ENCODE measurements at regions not wholly inside any gene's neighbourhood (a gene's known extent, or its start where the extent isn't known, plus 50 kb on each side); places are given as distances from the start of the nearest gene placed in this dataset.
"Not testable (repeated sequence)": the region's sequence is repeated elsewhere in the genome, so short reads cannot be mapped to it uniquely, and the experiment has no call there.

DNA sequence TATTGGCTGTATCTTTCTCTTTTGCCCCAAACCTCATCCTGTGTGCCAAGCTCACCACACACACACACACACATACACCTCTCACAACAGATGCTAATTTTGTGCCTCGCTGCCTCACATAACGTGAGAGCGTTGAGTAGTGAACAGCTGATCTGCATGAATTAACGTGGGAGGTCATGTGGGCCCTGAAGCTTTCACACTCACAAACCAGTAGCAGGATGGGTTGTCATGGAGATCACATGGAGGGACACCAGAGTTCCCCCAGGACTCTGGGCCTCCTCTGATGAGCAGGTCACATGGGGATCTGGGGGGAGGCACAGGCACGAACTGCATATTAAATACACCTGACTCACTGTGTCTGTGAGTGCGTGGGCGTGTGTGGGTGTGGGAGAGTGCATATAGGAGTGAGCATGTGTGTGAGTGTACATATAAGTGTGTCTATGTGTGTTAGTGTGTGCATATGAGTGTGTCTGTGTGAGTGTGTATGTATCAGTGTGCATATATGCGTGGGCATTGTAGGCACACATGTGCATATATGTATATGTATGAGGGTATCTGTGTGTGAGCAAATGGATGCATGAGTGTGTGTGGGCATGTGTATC, 62.7 kb upstream of the SULF2 start:
- peak; percentile 89 for DNase-seq (ENCODE audit: low read depth)

GRCh38 chr20:47847220-47847619, 61.9 kb upstream of the SULF2 start:
- not testable (repeated sequence) for DNase-seq (ENCODE audit: low read depth)

DNA sequence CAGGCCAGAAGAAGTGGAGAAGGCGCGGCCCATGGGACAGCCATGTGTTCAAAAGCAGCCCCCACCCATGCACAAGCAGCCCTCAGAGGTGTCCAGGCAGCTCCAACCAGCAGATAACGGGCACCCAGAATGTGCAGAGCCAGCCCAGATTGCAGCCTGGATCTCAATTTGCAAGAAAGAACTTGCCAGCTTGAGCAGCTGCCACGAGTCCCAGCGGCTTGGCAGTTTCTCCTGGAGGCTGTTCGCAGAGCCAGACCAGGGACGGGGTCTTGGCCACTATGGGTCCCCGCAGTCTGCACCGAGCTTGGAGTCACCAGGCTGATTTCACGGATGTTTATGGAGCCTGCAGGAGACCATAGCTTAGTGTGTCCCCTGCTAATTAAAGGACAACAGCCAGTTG, 61.4 kb upstream of the SULF2 start:
- not testable (repeated sequence) for DNase-seq (ENCODE audit: low read depth)

GRCh38 chr20:47845382-47845977, 60.2 kb upstream of the SULF2 start:
- DNase-seq (ENCODE audit: low read depth): not testable (repeated sequence)

DNA sequence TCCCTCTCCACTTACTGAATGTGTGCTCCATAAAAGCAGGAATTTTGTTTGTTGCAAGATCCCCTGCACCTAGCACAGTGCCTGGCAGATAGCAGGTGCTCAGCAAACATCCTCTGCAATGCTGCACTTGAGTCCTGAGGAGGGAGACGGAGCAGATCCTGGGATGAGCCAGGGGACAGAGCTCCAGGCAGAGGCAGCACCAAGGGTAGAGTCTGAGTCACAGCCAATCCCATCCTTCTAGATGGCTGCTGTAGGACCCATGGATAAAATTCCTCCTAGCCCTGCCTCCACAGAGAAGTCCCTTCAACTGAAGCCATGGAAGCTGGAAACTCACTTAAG, 59.3 kb upstream of the SULF2 start:
- DNase-seq (ENCODE audit: low read depth): peak; percentile 21

DNA sequence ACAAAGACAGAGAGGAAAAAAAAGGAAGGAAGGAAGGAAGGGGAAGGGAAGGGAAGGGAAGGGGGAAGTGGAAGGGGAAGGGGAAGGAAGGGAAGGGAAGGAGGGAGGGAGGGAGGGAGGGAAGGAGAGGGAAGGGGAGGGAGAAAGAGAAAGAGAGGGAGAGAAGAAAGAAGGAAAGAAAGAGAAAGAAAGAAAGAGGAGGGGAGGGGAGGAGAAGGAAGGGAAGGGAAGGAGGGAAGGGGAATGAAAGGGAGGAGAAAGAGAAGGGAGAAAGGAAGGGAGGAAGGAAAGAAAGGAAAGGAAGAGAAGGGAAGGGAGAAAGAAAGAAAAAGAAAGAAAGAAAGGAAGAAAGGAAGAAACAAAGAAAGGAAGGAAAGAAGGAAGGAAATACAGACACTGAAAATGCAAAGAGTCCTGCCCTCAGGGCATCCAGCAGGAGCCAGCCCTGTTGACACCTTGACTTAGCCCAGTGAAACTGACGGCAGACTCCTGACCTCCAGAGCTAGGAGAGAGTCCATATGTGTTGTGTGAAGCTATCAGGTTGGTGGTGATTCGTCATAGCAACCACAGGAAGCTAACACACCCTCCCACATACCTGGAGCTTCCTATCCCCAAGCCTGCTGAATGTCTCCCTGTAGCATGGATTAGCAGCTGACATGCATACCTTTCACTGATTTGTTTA, 58.7 kb upstream of the SULF2 start:
- peak; percentile 76 for DNase-seq (ENCODE audit: low read depth)

GRCh38 chr20:47842950-47843349, 57.7 kb upstream of the SULF2 start:
- not testable (repeated sequence) for DNase-seq (ENCODE audit: low read depth)

DNA sequence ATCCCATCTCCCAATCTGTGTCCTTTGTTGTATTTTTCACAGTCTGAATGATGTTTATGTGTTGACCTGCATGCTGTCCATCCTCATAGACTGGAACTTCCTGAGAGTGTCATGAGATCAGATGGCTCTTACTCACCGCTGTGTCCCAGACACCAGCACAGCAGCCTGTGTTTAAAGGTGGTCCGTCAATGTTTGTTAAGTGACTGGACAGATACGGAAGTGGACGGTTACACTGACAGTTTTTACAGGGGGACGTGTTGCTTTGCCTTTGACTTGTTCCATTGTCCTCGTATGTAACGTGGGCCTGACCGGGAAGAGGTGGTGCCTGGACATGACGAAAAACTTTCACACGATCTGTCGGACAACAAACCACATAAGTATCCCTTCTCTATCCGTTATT, 56.7 kb upstream of the SULF2 start:
- DNase-seq (ENCODE audit: low read depth): not testable (repeated sequence)

DNA sequence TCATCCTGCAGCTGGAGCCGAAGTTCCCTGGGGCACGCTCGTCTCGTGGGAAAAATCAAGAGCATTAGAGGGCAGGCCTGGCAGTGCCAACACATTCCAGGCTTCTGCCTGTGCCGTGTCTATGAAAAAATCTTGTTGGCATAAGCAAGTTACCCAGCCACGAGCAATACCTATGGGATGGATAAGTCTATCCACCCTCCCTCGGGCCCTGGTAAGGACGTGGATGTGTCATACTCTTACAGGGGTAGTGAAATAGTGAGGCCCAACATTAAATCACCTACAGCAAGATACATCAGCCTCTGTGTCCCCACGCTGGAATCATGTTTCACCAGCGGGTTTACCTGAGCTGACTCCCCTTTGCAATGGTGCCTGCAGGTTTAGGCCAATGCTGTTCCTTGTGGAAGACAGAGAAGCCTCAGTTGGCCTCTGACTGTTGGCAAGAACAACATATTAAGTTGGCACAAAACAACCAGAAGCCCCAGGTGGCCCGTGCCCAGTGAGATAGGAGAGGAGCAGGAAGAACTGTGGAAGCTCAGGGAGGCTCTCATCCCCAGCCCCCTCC, 51.1 kb upstream of the SULF2 start:
- DNase-seq (ENCODE audit: low read depth): not testable (repeated sequence)
